A673 (cell line): ENCODE measurements at regions not wholly inside any gene's neighbourhood (a gene's known extent, or its start where the extent isn't known, plus 50 kb on each side); places are given as distances from the start of the nearest gene placed in this dataset.

Experiments
- EZH2 ChIP-seq: fragments of 200-600 bp; sonication (generic); IDR thresholded peaks from 2 replicates; pipeline ENCODE4 v1.6.1; 2017; ENCODE audit warnings: borderline replicate concordance, low read depth, mild to moderate bottlenecking, mixed read lengths, antibody characterized with exemption, low read length; ENCODE audit not compliant: poor library complexity, severe bottlenecking
- TF ChIP-seq, protein P1 (sequence below): fragments of 300-800, 200-600 bp; sonication (generic); conservative IDR thresholded peaks from 2 replicates; pipeline ENCODE4 v1.5.1; 2017; ENCODE audit warnings: low read depth, mild to moderate bottlenecking, antibody characterized with exemption, low read length, moderate library complexity, mixed read lengths

DNA sequence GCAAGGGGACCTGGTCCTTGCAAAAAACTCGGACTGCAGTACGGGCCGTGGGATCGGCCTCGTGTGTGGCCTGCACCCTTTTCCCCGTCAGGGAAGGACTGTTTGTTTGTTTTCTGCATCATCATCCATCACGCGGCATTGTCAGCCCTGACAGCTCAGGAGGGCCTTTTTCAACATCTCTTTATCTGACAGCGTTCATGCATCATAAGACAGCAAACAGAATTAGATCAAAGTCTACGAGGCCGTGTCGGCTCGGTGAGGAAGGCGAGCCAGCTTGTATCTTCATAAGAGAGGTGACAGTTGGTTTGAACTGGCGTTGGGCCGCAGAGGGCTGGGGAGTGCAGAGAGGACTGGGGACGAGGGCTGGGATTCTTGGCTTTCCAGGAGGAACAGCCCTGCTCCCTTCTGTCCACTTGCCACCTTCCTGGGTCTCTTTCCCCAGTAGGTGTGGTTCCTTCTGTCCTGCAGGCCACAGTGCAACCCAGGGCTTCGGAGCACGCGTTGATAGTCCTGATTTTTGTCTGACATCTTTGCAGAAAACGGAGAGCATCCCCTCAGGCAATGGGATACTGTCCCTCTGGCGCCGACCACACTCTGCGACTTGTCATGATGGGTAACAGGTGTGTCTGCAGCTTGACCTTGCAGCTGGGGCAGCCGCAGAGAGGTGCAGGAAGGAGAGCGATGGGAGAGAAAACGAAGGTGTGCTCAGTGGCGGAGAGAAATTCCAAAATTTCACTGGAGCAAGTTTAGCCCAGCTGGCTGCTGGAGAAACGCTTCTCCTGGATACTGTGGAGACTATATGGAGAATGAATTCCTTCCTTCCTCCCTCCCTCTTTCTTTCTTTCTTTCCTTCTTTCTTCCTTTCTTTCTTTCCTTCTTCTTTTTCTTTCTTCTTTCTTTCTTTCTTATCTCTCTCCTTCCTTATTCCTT, 104.0 kb upstream of the SHOX start:
- TF ChIP-seq, protein P1, sequence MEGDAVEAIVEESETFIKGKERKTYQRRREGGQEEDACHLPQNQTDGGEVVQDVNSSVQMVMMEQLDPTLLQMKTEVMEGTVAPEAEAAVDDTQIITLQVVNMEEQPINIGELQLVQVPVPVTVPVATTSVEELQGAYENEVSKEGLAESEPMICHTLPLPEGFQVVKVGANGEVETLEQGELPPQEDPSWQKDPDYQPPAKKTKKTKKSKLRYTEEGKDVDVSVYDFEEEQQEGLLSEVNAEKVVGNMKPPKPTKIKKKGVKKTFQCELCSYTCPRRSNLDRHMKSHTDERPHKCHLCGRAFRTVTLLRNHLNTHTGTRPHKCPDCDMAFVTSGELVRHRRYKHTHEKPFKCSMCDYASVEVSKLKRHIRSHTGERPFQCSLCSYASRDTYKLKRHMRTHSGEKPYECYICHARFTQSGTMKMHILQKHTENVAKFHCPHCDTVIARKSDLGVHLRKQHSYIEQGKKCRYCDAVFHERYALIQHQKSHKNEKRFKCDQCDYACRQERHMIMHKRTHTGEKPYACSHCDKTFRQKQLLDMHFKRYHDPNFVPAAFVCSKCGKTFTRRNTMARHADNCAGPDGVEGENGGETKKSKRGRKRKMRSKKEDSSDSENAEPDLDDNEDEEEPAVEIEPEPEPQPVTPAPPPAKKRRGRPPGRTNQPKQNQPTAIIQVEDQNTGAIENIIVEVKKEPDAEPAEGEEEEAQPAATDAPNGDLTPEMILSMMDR, result no peak
- TF ChIP-seq EZH2, result no peak
